Stimulated activated CD8-positive, alpha-beta memory T cell treated with anti-CD3 and anti-CD28 coated beads, Interleukin-2, amount 100 ng/mL, for 48 hours (primary cell): ENCODE measurements at regions not wholly inside any gene's neighbourhood (a gene's known extent, or its start where the extent isn't known, plus 50 kb on each side); places are given as distances from the start of the nearest gene placed in this dataset.

Experiments
- DNase-seq, 2 donors: peaks; one replicate each; pipeline ENCODE4 v3.0.0-alpha.2; 2020; ENCODE audit warnings: low read depth in 2 of 2

GRCh38 chr2:187935126-187935525 is 356.5 kb upstream of the GULP1 start:
- DNase-seq, result no peak

GRCh38 chr2:187936228-187936627 is 355.4 kb upstream of the GULP1 start:
- DNase-seq, result no peak

GRCh38 chr2:187939180-187939579 is 352.5 kb upstream of the GULP1 start:
- no peak for DNase-seq

GRCh38 chr2:187942876-187943275 is 348.8 kb upstream of the GULP1 start:
- no peak for DNase-seq

- no peak for DNase-seq
Measured at GRCh38 chr2:187943772-187944369, 347.8 kb upstream of the GULP1 start.

- no peak for DNase-seq
Measured at GRCh38 chr2:187949859-187950258, 341.8 kb upstream of the GULP1 start.

- DNase-seq, result no peak
Measured at GRCh38 chr2:187951470-187952218, 340.0 kb upstream of the GULP1 start.

DNA sequence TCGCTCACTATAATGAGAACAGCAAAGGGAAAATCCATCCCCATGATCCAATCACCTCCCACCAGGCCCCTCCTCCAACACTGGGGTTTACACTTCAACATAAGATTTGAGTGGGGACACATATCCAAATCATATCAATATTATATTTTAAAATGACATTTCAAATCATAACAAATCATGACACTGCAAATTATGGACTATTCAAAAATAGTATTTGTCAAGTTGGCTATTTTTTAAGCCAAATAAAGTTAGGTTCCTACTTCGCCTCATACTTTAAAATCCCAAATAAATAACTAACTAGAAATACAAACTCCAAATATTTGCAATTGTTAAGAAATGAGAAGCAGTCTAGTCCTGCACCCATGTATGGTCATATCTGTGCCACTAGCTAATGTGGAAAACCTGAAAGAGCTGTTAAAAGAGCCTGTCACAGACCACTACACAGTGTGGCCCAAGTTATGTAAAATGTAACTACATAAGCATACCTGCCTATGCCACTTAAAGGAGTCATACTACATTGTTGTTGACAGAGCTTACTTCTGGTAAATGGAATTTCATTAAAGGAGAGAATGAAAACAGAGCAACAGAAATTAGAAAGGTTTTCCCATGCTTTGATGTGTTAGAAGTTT is 334.7 kb upstream of the GULP1 start:
- DNase-seq, result no peak

GRCh38 chr2:187959821-187960220 is 331.9 kb upstream of the GULP1 start:
- no peak for DNase-seq

DNA sequence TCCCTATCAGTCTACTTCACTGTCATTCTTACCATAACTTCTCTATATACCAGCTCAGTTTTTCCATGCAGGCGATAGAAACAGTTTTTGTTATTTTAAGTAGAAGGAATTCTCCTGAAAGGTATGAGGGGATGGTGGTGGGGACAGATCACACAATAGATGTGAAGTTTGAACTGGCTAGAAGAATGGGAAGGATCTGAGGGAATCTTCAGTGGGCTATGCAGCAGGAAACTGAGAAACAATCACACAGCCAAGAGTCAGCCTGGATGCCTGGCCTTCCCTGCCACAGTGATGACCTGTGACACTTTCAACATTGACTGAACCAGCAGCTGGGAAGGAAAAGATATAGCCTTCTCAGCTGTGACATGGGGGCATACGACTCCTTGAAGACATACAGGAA is 329.1 kb upstream of the GULP1 start:
- DNase-seq, result no peak

GRCh38 chr2:187964746-187965145 is 326.9 kb upstream of the GULP1 start:
- DNase-seq, result no peak

- DNase-seq, result no peak
Measured at GRCh38 chr2:187966924-187967323, 324.8 kb upstream of the GULP1 start.

DNA sequence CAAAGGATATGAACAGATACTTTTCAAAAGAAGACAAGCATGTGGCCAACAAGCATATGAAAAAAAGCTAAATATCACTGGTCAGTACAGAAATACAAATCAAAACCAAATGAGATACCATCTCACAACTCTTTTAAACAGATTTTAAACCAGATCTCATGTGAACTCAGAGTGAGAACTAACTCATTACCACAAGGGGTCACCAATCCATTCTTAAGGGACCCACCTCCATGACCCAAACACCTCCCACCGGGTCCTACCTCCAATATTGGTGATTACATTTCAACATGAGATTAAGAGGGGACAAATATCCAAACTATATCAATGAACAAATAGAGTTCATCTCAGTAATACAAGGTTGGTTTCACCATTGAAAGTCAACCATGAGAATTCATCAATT is 319.8 kb upstream of the GULP1 start:
- DNase-seq, result no peak

- no peak for DNase-seq
Measured at GRCh38 chr2:187976259-187976985, 315.3 kb upstream of the GULP1 start.

- DNase-seq, result no peak
Measured at GRCh38 chr2:187976986-187977333, 314.7 kb upstream of the GULP1 start.

- no peak for DNase-seq
Measured at GRCh38 chr2:187978356-187978755, 313.3 kb upstream of the GULP1 start.

DNA sequence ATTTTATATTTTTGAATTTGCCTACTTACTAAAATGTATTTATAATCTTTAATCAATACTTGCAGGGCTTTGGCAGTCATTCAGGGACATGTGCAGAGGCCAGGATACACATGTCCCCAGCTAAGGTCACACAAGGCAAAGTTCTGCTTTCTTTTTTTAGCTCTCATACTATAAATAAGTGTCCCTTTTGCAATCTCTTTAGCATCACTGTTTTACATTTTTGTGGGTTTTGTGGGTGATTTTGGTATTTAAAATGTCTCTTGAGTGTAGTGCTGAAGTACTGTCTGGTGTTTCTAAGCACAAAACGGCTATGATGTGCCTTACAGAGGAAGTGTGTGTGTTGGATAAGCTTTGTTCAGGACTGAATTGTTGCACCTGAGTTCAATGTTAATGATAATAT is 309.0 kb upstream of the GULP1 start:
- DNase-seq, result no peak

- DNase-seq, result no peak
Measured at GRCh38 chr2:187985195-187985594, 306.5 kb upstream of the GULP1 start.

GRCh38 chr2:187985923-187986322 is 305.8 kb upstream of the GULP1 start:
- DNase-seq, result no peak

DNA sequence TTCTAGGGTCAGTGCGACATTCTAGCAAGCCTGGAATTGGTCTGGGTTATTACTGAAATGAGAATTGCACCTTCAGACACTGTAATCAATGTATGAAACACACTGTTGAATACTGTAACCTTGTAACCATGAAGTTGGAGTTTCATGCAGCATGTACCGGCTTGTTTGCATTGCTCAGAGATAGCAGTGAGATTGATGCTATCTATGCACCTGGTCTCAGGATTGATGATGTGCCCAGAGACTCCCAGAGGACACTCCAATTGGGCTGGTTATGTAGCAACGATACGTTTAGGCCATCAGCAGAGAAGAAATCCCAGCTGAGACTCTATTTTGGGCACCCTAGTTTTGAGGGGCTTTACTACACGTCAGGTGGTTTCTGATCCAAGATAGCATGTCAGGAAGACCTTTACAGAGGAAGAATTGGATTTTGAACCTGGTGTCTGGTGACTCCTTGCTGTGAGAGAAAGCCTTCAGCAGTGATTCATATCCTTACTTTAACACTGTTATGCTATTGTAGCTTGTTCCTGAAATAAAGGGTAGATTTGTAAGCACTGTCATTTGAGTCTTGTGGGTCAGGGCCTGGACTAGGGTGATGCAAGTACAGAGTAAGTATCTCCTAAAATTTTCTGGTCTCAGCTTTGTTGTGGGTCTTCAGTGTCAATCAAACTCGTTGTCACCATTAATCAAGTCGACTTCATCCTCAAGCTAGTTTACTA is 305.1 kb upstream of the GULP1 start:
- no peak for DNase-seq

DNA sequence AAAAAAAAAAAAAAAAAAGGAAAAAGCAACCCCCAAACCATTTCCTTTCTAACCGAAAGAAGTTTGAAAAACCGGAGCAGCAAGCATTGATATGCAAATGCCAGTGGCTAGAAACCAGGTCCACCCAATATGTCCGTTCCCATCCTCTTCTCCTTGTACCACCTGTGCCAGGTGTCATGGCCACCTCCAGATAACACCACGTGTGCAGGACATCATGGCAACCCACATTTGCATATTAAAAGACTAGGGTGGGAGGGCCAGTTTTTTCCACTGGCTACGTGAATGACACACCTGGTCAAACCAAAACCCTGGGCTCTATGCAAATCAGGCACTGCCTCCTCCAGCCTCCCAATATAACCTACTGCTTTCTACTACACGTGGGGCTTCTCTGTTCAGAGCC is 303.3 kb upstream of the GULP1 start:
- no peak for DNase-seq
